ENCODE measurements at regions not wholly inside any gene's neighbourhood (a gene's known extent, or its start where the extent isn't known, plus 50 kb on each side); places are given as distances from the start of the nearest gene placed in this dataset.

DNA sequence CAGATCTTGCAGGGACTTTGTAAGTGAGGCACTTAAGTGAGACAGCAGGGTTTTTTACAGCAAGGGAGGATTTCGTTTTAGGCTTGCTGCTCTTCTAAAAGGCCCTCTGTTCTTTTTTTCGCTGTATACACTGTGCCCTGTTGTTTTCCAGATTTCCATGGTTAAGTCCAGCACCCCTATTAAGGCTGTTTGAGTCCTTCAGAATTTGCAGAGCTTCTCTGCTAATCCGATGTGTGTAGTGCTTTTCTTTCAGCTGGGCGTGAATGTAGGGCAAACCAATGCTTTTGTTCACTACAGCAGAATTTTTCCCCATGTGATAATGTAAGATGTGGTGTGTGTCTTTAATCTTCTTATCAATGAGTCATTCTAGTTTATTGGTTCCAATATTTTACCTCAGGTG lies 200.5 kb upstream of the RREB1 start:
- no peak for TF ChIP-seq POLR2A (IDR thresholded peaks at IDR 0.05)
- TF ChIP-seq CTCF (IDR thresholded peaks at IDR 0.05): no peak

Data from esophagus squamous epithelium (tissue), 4 donors.